Neural cell (in vitro differentiated cells): ENCODE measurements at regions not wholly inside any gene's neighbourhood (a gene's known extent, or its start where the extent isn't known, plus 50 kb on each side); places are given as distances from the start of the nearest gene placed in this dataset.

Experiments used
- CTCF ChIP-seq: fragments of 450-650 bp; IDR thresholded peaks from 2 replicates; pipeline ENCODE4 v1.5.1; 2014; ENCODE audit warnings: antibody characterized with exemption, mild to moderate bottlenecking, moderate library complexity; ENCODE audit not compliant: poor library complexity, severe bottlenecking
- EZH2 ChIP-seq: fragments of 200-600, 300-800 bp; shearing (Covaris generic), sonication (generic); IDR thresholded peaks from 2 replicates; pipeline ENCODE4 v1.6.1; 2014; ENCODE audit warnings: antibody characterized with exemption, low read length, borderline replicate concordance, mild to moderate bottlenecking; ENCODE audit not compliant: insufficient read depth, poor library complexity, severe bottlenecking
- RAD21 ChIP-seq: fragments of 450-650 bp; conservative IDR thresholded peaks from 2 replicates; pipeline ENCODE4 v1.6.1; 2014; ENCODE audit warnings: antibody characterized with exemption, mild to moderate bottlenecking, moderate library complexity

- TF ChIP-seq RAD21 = no peak
- TF ChIP-seq CTCF = no peak
- no peak for TF ChIP-seq EZH2
Observed at GRCh38 chr13:22454586-22454985, 726.2 kb upstream of the SGCG start.
